ENCODE measurements at regions not wholly inside any gene's neighbourhood (a gene's known extent, or its start where the extent isn't known, plus 50 kb on each side); places are given as distances from the start of the nearest gene placed in this dataset.

DNA sequence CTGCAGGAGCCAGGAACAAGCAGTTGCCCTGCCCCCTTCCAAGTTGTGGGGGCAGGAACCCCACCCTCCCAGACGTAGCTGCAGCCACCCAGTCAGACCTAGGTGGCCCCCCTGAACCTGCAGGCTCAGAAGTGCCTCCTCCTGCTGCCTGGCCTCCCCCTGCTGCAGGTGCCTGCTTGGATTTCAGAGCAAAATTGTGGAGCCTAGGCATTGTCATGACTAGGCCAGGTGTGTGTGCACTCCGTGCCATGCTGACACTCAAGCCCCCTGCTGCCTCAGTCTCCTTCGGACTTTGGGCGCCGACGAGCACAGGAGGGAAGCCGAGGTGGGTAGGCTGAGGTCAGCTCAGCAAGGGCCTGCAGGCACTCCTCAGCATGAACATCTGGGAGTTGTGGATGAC, 733.9 kb upstream of the ZWINT start (continued):
- no peak for TF ChIP-seq EZH2 (IDR thresholded peaks at IDR 0.05; ENCODE audit: low read depth, unreplicated experiment)
- TF ChIP-seq STAT1 (IDR thresholded peaks at IDR 0.05; ENCODE audit: unreplicated experiment) = no peak

DNA sequence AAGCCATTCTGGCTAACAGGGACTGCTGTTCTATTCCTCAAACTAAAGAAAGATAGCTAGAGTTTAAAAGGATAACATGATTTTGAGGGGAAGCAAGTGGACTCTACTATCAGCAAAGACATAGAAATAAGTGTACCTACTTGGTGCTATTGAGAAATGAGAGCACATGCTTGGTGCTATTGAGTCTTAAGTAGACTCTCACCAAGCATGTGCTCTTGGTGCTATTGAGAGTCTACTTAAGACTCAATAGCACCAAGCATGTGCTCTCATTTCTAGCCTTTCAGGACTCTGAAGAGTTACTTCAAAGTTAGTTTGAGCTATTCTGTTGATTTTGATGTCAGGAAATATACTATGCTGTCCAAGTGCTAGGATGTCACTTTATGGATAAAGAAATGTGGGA, 733.0 kb upstream of the ZWINT start:
- Mint-ChIP-seq H3K9me3 (peaks cover 32% of the 10 kb centered on the region), H3K27ac (no peak overlapping the region), H3K4me3 (no peak overlapping the region), H3K4me1 (peaks cover 4% of the 10 kb centered on the region; the same call in 2 of the 3 replicates), H3K36me3 (ENCODE audit: low read depth) (peaks cover 35% of the 10 kb centered on the region; the same call in 2 of the 3 replicates), H3K27me3 (ENCODE audit: insufficient read depth, low read depth, poor library complexity) (peaks cover 5% of the 10 kb centered on the region)
- H3K27ac ChIP-seq (ENCODE audit: low read depth) = no peak overlapping the region
- no peaks in the 10 kb centered on the region for H3F3A ChIP-seq (replicated peaks; ENCODE audit: low read depth)
- H3K4me1 ChIP-seq (ENCODE audit: insufficient read depth) = peaks cover 5% of the 10 kb centered on the region
- ATAC-seq (no peak), DNase-seq (ENCODE audit: low spot score) (no peak)
- TF ChIP-seq NANOG (IDR thresholded peaks at IDR 0.05; ENCODE audit: borderline replicate concordance) (no peak), STAT1 (IDR thresholded peaks at IDR 0.05; ENCODE audit: unreplicated experiment) (no peak), EZH2phosphoT487 (IDR thresholded peaks at IDR 0.05; ENCODE audit: unreplicated experiment) (no peak), CREB1 (CRISPR knock-in tag; IDR thresholded peaks at IDR 0.05; ENCODE audit: low read depth) (no peak), POLR2AphosphoS5 (IDR thresholded peaks at IDR 0.05; ENCODE audit: low read depth) (no peak), ZNF331 (CRISPR knock-in tag; IDR thresholded peaks at IDR 0.05; ENCODE audit: low read depth) (no peak), ZNF114 (CRISPR knock-in tag; IDR thresholded peaks at IDR 0.05) (no peak), EZH2 (IDR thresholded peaks at IDR 0.05; ENCODE audit: low read depth, unreplicated experiment) (no peak), JUNB (IDR thresholded peaks at IDR 0.05; ENCODE audit: unreplicated experiment) (no peak)
- TF ChIP-seq, protein P1, sequence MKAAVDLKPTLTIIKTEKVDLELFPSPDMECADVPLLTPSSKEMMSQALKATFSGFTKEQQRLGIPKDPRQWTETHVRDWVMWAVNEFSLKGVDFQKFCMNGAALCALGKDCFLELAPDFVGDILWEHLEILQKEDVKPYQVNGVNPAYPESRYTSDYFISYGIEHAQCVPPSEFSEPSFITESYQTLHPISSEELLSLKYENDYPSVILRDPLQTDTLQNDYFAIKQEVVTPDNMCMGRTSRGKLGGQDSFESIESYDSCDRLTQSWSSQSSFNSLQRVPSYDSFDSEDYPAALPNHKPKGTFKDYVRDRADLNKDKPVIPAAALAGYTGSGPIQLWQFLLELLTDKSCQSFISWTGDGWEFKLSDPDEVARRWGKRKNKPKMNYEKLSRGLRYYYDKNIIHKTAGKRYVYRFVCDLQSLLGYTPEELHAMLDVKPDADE (IDR thresholded peaks at IDR 0.05) = no peak
- TF ChIP-seq, protein P2, sequence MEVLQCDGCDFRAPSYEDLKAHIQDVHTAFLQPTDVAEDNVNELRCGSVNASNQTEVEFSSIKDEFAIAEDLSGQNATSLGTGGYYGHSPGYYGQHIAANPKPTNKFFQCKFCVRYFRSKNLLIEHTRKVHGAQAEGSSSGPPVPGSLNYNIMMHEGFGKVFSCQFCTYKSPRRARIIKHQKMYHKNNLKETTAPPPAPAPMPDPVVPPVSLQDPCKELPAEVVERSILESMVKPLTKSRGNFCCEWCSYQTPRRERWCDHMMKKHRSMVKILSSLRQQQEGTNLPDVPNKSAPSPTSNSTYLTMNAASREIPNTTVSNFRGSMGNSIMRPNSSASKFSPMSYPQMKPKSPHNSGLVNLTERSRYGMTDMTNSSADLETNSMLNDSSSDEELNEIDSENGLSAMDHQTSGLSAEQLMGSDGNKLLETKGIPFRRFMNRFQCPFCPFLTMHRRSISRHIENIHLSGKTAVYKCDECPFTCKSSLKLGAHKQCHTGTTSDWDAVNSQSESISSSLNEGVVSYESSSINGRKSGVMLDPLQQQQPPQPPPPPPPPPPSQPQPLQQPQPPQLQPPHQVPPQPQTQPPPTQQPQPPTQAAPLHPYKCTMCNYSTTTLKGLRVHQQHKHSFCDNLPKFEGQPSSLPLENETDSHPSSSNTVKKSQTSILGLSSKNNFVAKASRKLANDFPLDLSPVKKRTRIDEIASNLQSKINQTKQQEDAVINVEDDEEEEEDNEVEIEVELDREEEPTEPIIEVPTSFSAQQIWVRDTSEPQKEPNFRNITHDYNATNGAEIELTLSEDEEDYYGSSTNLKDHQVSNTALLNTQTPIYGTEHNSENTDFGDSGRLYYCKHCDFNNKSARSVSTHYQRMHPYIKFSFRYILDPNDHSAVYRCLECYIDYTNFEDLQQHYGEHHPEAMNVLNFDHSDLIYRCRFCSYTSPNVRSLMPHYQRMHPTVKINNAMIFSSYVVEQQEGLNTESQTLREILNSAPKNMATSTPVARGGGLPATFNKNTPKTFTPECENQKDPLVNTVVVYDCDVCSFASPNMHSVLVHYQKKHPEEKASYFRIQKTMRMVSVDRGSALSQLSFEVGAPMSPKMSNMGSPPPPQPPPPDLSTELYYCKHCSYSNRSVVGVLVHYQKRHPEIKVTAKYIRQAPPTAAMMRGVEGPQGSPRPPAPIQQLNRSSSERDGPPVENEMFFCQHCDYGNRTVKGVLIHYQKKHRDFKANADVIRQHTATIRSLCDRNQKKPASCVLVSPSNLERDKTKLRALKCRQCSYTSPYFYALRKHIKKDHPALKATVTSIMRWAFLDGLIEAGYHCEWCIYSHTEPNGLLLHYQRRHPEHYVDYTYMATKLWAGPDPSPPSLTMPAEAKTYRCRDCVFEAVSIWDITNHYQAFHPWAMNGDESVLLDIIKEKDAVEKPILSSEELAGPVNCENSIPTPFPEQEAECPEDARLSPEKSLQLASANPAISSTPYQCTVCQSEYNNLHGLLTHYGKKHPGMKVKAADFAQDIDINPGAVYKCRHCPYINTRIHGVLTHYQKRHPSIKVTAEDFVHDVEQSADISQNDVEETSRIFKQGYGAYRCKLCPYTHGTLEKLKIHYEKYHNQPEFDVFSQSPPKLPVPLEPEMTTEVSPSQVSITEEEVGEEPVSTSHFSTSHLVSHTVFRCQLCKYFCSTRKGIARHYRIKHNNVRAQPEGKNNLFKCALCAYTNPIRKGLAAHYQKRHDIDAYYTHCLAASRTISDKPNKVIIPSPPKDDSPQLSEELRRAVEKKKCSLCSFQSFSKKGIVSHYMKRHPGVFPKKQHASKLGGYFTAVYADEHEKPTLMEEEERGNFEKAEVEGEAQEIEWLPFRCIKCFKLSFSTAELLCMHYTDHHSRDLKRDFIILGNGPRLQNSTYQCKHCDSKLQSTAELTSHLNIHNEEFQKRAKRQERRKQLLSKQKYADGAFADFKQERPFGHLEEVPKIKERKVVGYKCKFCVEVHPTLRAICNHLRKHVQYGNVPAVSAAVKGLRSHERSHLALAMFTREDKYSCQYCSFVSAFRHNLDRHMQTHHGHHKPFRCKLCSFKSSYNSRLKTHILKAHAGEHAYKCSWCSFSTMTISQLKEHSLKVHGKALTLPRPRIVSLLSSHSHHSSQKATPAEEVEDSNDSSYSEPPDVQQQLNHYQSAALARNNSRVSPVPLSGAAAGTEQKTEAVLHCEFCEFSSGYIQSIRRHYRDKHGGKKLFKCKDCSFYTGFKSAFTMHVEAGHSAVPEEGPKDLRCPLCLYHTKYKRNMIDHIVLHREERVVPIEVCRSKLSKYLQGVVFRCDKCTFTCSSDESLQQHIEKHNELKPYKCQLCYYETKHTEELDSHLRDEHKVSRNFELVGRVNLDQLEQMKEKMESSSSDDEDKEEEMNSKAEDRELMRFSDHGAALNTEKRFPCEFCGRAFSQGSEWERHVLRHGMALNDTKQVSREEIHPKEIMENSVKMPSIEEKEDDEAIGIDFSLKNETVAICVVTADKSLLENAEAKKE (CRISPR knock-in tag; IDR thresholded peaks at IDR 0.05) = no peak
- TF ChIP-seq, protein P3, sequence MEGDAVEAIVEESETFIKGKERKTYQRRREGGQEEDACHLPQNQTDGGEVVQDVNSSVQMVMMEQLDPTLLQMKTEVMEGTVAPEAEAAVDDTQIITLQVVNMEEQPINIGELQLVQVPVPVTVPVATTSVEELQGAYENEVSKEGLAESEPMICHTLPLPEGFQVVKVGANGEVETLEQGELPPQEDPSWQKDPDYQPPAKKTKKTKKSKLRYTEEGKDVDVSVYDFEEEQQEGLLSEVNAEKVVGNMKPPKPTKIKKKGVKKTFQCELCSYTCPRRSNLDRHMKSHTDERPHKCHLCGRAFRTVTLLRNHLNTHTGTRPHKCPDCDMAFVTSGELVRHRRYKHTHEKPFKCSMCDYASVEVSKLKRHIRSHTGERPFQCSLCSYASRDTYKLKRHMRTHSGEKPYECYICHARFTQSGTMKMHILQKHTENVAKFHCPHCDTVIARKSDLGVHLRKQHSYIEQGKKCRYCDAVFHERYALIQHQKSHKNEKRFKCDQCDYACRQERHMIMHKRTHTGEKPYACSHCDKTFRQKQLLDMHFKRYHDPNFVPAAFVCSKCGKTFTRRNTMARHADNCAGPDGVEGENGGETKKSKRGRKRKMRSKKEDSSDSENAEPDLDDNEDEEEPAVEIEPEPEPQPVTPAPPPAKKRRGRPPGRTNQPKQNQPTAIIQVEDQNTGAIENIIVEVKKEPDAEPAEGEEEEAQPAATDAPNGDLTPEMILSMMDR (conservative IDR thresholded peaks at IDR 0.05; ENCODE audit: low read depth in 2 of 2) = no peak
- TF ChIP-seq, protein P4, sequence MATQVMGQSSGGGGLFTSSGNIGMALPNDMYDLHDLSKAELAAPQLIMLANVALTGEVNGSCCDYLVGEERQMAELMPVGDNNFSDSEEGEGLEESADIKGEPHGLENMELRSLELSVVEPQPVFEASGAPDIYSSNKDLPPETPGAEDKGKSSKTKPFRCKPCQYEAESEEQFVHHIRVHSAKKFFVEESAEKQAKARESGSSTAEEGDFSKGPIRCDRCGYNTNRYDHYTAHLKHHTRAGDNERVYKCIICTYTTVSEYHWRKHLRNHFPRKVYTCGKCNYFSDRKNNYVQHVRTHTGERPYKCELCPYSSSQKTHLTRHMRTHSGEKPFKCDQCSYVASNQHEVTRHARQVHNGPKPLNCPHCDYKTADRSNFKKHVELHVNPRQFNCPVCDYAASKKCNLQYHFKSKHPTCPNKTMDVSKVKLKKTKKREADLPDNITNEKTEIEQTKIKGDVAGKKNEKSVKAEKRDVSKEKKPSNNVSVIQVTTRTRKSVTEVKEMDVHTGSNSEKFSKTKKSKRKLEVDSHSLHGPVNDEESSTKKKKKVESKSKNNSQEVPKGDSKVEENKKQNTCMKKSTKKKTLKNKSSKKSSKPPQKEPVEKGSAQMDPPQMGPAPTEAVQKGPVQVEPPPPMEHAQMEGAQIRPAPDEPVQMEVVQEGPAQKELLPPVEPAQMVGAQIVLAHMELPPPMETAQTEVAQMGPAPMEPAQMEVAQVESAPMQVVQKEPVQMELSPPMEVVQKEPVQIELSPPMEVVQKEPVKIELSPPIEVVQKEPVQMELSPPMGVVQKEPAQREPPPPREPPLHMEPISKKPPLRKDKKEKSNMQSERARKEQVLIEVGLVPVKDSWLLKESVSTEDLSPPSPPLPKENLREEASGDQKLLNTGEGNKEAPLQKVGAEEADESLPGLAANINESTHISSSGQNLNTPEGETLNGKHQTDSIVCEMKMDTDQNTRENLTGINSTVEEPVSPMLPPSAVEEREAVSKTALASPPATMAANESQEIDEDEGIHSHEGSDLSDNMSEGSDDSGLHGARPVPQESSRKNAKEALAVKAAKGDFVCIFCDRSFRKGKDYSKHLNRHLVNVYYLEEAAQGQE (IDR thresholded peaks at IDR 0.05; ENCODE audit: unreplicated experiment) = no peak
- no peak overlapping the region for H3K4me3 ChIP-seq
- no peak overlapping the region for H2AFZ ChIP-seq
- no peaks in the 10 kb centered on the region for H3K79me2 ChIP-seq (replicated peaks; ENCODE audit: insufficient read depth)
- no peaks in the 10 kb centered on the region for H3K27me3 ChIP-seq (ENCODE audit: insufficient read depth)
- no peak overlapping the region for H3K4me2 ChIP-seq
- no peaks in the 10 kb centered on the region for H4K20me1 ChIP-seq (replicated peaks; ENCODE audit: insufficient read depth)
- H3K9me2 ChIP-seq (ENCODE audit: insufficient read depth) = no peaks in the 10 kb centered on the region; the same call in 1 of the 2 replicates
- no peaks in the 10 kb centered on the region; the same call in 1 of the 2 replicates for H3K36me3 ChIP-seq (ENCODE audit: insufficient read depth)
